Activated naive CD8-positive, alpha-beta T cell treated with anti-CD3 and anti-CD28 coated beads, Interleukin-2, amount 10 ng/mL, durations not matched to agents 7 days and 5 days (primary cell): ENCODE measurements at regions not wholly inside any gene's neighbourhood (a gene's known extent, or its start where the extent isn't known, plus 50 kb on each side); places are given as distances from the start of the nearest gene placed in this dataset.

Source experiments
- ATAC-seq: fragments of 150-1000 bp; cut with Tn5 transposase; one replicate; pipeline ENCODE4 v1.10.0; 2021; ENCODE audit warnings: low read depth, moderate library complexity
- POLR2A ChIA-PET: fragments of 350-600 bp; sonication (Branson Sonifier 250); formaldehyde crosslinking; loops from one replicate; lab custom pipeline; 2021; ENCODE audit warnings: antibody characterized with exemption; lab: Charles Lee
- DNase-seq: peaks from one replicate; pipeline ENCODE4 v3.0.0; 2021
- H3K27ac Mint-ChIP-seq: one replicate; pipeline ENCODE4 v1.8.0; 2022; ENCODE audit warnings: mild to moderate bottlenecking, mixed read lengths
- H3K27me3 Mint-ChIP-seq: one replicate; pipeline ENCODE4 v1.8.0; 2022; ENCODE audit warnings: mild to moderate bottlenecking, moderate library complexity, mixed read lengths
- H3K36me3 Mint-ChIP-seq: one replicate; pipeline ENCODE4 v1.8.0; 2021; ENCODE audit warnings: mild to moderate bottlenecking, mixed read lengths
- H3K4me1 Mint-ChIP-seq: one replicate; pipeline ENCODE4 v1.8.0; 2021; ENCODE audit warnings: mixed read lengths
- H3K4me3 Mint-ChIP-seq: one replicate; pipeline ENCODE4 v1.8.0; 2022; ENCODE audit warnings: mild to moderate bottlenecking, moderate library complexity, mixed read lengths
- H3K9me3 Mint-ChIP-seq: one replicate; pipeline ENCODE4 v1.8.0; 2021; ENCODE audit warnings: mixed read lengths

- no peaks in the 10 kb centered on the region for H3K9me3 Mint-ChIP-seq
- H3K27me3 Mint-ChIP-seq = peaks cover 6% of the 10 kb centered on the region
- H3K27ac Mint-ChIP-seq = no peak overlapping the region
- ATAC-seq (no peak), DNase-seq (no peak)
- no peaks in the 10 kb centered on the region for H3K36me3 Mint-ChIP-seq
- H3K4me1 Mint-ChIP-seq = no peaks in the 10 kb centered on the region
- POLR2A ChIA-PET = no interaction called here
- no peak overlapping the region for H3K4me3 Mint-ChIP-seq
Observed at GRCh38 chr6:40075056-40075590, 140.9 kb upstream of the MOCS1 start.

- POLR2A ChIA-PET = no interaction called here
- H3K9me3 Mint-ChIP-seq = no peaks in the 10 kb centered on the region
- DNase-seq (no peak), ATAC-seq (no peak)
- H3K36me3 Mint-ChIP-seq = no peaks in the 10 kb centered on the region
- no peak overlapping the region for H3K27ac Mint-ChIP-seq
- H3K4me3 Mint-ChIP-seq = no peak overlapping the region
- H3K4me1 Mint-ChIP-seq = no peaks in the 10 kb centered on the region
- peaks cover 6% of the 10 kb centered on the region for H3K27me3 Mint-ChIP-seq
Observed at GRCh38 chr6:40074306-40075055, 140.2 kb upstream of the MOCS1 start.

GRCh38 chr6:40066372-40066771 is 132.1 kb upstream of the MOCS1 start:
- ATAC-seq (no peak), DNase-seq (no peak)
- Mint-ChIP-seq H3K27me3 (peaks cover 3% of the 10 kb centered on the region), H3K27ac (no peak overlapping the region), H3K9me3 (peaks cover 5% of the 10 kb centered on the region), H3K36me3 (no peaks in the 10 kb centered on the region), H3K4me1 (no peaks in the 10 kb centered on the region), H3K4me3 (no peak overlapping the region)
- POLR2A ChIA-PET = no interaction called here

GRCh38 chr6:40056865-40057264 is 122.6 kb upstream of the MOCS1 start:
- Mint-ChIP-seq H3K27me3 (no peaks in the 10 kb centered on the region), H3K4me3 (no peak overlapping the region), H3K9me3 (no peaks in the 10 kb centered on the region), H3K36me3 (no peaks in the 10 kb centered on the region), H3K27ac (no peak overlapping the region), H3K4me1 (no peaks in the 10 kb centered on the region)
- POLR2A ChIA-PET = no interaction called here
- ATAC-seq = no peak
- DNase-seq = no peak

GRCh38 chr6:40054602-40055001 is 120.3 kb upstream of the MOCS1 start:
- no peaks in the 10 kb centered on the region for H3K27me3 Mint-ChIP-seq

GRCh38 chr6:40054186-40054585 is 119.9 kb upstream of the MOCS1 start:
- Mint-ChIP-seq H3K4me3 (no peak overlapping the region), H3K9me3 (no peaks in the 10 kb centered on the region), H3K27ac (no peak overlapping the region), H3K4me1 (no peaks in the 10 kb centered on the region), H3K36me3 (no peaks in the 10 kb centered on the region), H3K27me3 (no peaks in the 10 kb centered on the region)
- ATAC-seq (no peak), DNase-seq (no peak)
- POLR2A ChIA-PET = no interaction called here

More at GRCh38 chr6:40054602-40055001, 120.3 kb upstream of the MOCS1 start:
- H3K4me1 Mint-ChIP-seq = no peaks in the 10 kb centered on the region
- no peak overlapping the region for H3K27ac Mint-ChIP-seq
- H3K4me3 Mint-ChIP-seq = no peak overlapping the region
- ATAC-seq (no peak), DNase-seq (no peak)
- no peaks in the 10 kb centered on the region for H3K9me3 Mint-ChIP-seq
- POLR2A ChIA-PET = no interaction called here
- no peaks in the 10 kb centered on the region for H3K36me3 Mint-ChIP-seq

GRCh38 chr6:40049128-40049527 is 114.9 kb upstream of the MOCS1 start:
- no peak for ATAC-seq

GRCh38 chr6:40044196-40044595 is 109.9 kb upstream of the MOCS1 start:
- H3K27ac Mint-ChIP-seq = no peak overlapping the region
- ATAC-seq = no peak
- no peaks in the 10 kb centered on the region for H3K9me3 Mint-ChIP-seq
- POLR2A ChIA-PET = no interaction called here
- H3K27me3 Mint-ChIP-seq = peaks cover 3% of the 10 kb centered on the region
- no peak overlapping the region for H3K4me3 Mint-ChIP-seq
- H3K36me3 Mint-ChIP-seq = no peaks in the 10 kb centered on the region
- no peak for DNase-seq
- H3K4me1 Mint-ChIP-seq = no peaks in the 10 kb centered on the region

More at GRCh38 chr6:40049128-40049527, 114.9 kb upstream of the MOCS1 start:
- Mint-ChIP-seq H3K27me3 (no peaks in the 10 kb centered on the region), H3K9me3 (no peaks in the 10 kb centered on the region), H3K36me3 (no peaks in the 10 kb centered on the region), H3K27ac (no peak overlapping the region), H3K4me3 (no peak overlapping the region), H3K4me1 (no peaks in the 10 kb centered on the region)
- POLR2A ChIA-PET = no interaction called here
- no peak for DNase-seq

- Mint-ChIP-seq H3K27me3 (peaks cover 3% of the 10 kb centered on the region), H3K27ac (no peak overlapping the region), H3K4me1 (no peaks in the 10 kb centered on the region), H3K36me3 (no peaks in the 10 kb centered on the region), H3K4me3 (no peak overlapping the region), H3K9me3 (no peaks in the 10 kb centered on the region)
- POLR2A ChIA-PET = no interaction called here
- ATAC-seq = no peak
- DNase-seq = no peak
Observed at GRCh38 chr6:40042232-40042631, 108.0 kb upstream of the MOCS1 start.

- H3K4me3 Mint-ChIP-seq = no peak overlapping the region
- H3K9me3 Mint-ChIP-seq = no peaks in the 10 kb centered on the region
- ATAC-seq = no peak
- POLR2A ChIA-PET = no interaction called here
- H3K4me1 Mint-ChIP-seq = no peaks in the 10 kb centered on the region
- peaks cover 3% of the 10 kb centered on the region for H3K27me3 Mint-ChIP-seq
- no peaks in the 10 kb centered on the region for H3K36me3 Mint-ChIP-seq
- H3K27ac Mint-ChIP-seq = no peak overlapping the region
- DNase-seq = no peak
Observed at GRCh38 chr6:40039042-40039441, 104.8 kb upstream of the MOCS1 start.

- no peak overlapping the region for H3K4me3 Mint-ChIP-seq
- H3K27ac Mint-ChIP-seq = no peak overlapping the region
- no peaks in the 10 kb centered on the region for H3K4me1 Mint-ChIP-seq
- POLR2A ChIA-PET = no interaction called here
- H3K36me3 Mint-ChIP-seq = no peaks in the 10 kb centered on the region
- H3K9me3 Mint-ChIP-seq = no peaks in the 10 kb centered on the region
- no peak for DNase-seq
- no peak for ATAC-seq
- no peaks in the 10 kb centered on the region for H3K27me3 Mint-ChIP-seq
Observed at GRCh38 chr6:40038626-40039025, 104.4 kb upstream of the MOCS1 start.

GRCh38 chr6:40037271-40037670 is 103.0 kb upstream of the MOCS1 start:
- DNase-seq (no peak), ATAC-seq (no peak)
- Mint-ChIP-seq H3K27me3 (no peaks in the 10 kb centered on the region), H3K4me1 (no peaks in the 10 kb centered on the region), H3K4me3 (no peak overlapping the region), H3K36me3 (no peaks in the 10 kb centered on the region), H3K27ac (no peak overlapping the region), H3K9me3 (no peaks in the 10 kb centered on the region)
- POLR2A ChIA-PET = no interaction called here

GRCh38 chr6:40036186-40036585 is 101.9 kb upstream of the MOCS1 start:
- Mint-ChIP-seq H3K36me3 (no peaks in the 10 kb centered on the region), H3K27ac (no peak overlapping the region), H3K27me3 (no peaks in the 10 kb centered on the region), H3K9me3 (no peaks in the 10 kb centered on the region), H3K4me1 (no peaks in the 10 kb centered on the region), H3K4me3 (no peak overlapping the region)
- POLR2A ChIA-PET = no interaction called here
- ATAC-seq (no peak), DNase-seq (no peak)

GRCh38 chr6:40028449-40028848 is 94.2 kb upstream of the MOCS1 start:
- POLR2A ChIA-PET = no interaction called here
- Mint-ChIP-seq H3K27ac (no peak overlapping the region), H3K27me3 (no peaks in the 10 kb centered on the region), H3K4me1 (no peaks in the 10 kb centered on the region), H3K4me3 (no peak overlapping the region), H3K9me3 (no peaks in the 10 kb centered on the region), H3K36me3 (no peaks in the 10 kb centered on the region)
- DNase-seq (no peak), ATAC-seq (no peak)
